ENCODE measurements at regions not wholly inside any gene's neighbourhood (a gene's known extent, or its start where the extent isn't known, plus 50 kb on each side); places are given as distances from the start of the nearest gene placed in this dataset.

DNA sequence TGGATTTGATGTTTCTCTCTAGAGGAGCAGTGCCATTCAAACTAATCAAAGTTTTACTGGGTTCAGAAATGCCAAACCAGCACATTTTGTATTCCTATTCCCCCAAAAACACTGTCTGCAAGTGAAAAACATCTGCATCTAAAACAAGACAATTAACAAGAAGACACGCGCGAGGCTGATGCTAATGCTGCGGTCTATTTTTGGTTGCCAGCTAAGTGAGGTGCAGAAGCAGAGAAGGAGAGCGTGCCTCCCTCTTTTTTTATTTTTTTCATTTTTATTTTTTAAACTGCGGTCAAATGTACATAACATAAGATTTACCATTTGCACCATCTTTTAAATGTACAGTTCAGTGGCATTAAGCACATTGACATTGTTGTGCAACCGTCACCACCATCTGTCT is 641.1 kb downstream of the DHX35 start:
- Mint-ChIP-seq H3K27ac (no peak overlapping the region), H3K9me3 (no peaks in the 10 kb centered on the region), H3K4me1 (peaks cover 13% of the 10 kb centered on the region), H3K27me3 (ENCODE audit: low read depth) (peaks cover 4% of the 10 kb centered on the region), H3K36me3 (no peaks in the 10 kb centered on the region), H3K4me3 (no peak overlapping the region)
- ChIA-PET POLR2A (no interaction called here), CTCF (interaction anchor here (1.1 kb wide), 1 partner anchor 65 kb away, joined by 3 read pairs; no protein-coding TSS in a partner anchor)
- DNase-seq (ENCODE audit: low spot score), result no peak
- TF ChIP-seq ZNF423 (CRISPR knock-in tag; IDR thresholded peaks at IDR 0.05) (no peak), GABPB1 (CRISPR knock-in tag; IDR thresholded peaks at IDR 0.05) (no peak), RORB (CRISPR knock-in tag; IDR thresholded peaks at IDR 0.05) (no peak), NFE2L1 (CRISPR knock-in tag; IDR thresholded peaks at IDR 0.05) (no peak), MYBL2 (CRISPR knock-in tag; IDR thresholded peaks at IDR 0.05) (no peak), IRF2 (CRISPR knock-in tag; IDR thresholded peaks at IDR 0.05; ENCODE audit: borderline replicate concordance, low read depth) (no peak), FOXP4 (CRISPR knock-in tag; IDR thresholded peaks at IDR 0.05) (no peak), MLX (CRISPR knock-in tag; IDR thresholded peaks at IDR 0.05) (no peak), ZNF416 (CRISPR knock-in tag; IDR thresholded peaks at IDR 0.05) (no peak), HMGA2 (CRISPR knock-in tag; IDR thresholded peaks at IDR 0.05) (no peak), FOXP1 (CRISPR knock-in tag; IDR thresholded peaks at IDR 0.05; ENCODE audit: borderline replicate concordance) (no peak), ZSCAN18 (CRISPR knock-in tag; IDR thresholded peaks at IDR 0.05) (no peak), SOX15 (CRISPR knock-in tag; IDR thresholded peaks at IDR 0.05) (no peak), RELA (CRISPR knock-in tag; IDR thresholded peaks at IDR 0.05; ENCODE audit: borderline replicate concordance) (no peak), ZNF121 (CRISPR knock-in tag; IDR thresholded peaks at IDR 0.05) (no peak), SP1 (CRISPR knock-in tag; conservative IDR thresholded peaks at IDR 0.05) (no peak), FOXJ3 (CRISPR knock-in tag; IDR thresholded peaks at IDR 0.05; ENCODE audit: borderline replicate concordance) (no peak), IRF1 (CRISPR knock-in tag; IDR thresholded peaks at IDR 0.05) (no peak)
- TF ChIP-seq, protein P1, sequence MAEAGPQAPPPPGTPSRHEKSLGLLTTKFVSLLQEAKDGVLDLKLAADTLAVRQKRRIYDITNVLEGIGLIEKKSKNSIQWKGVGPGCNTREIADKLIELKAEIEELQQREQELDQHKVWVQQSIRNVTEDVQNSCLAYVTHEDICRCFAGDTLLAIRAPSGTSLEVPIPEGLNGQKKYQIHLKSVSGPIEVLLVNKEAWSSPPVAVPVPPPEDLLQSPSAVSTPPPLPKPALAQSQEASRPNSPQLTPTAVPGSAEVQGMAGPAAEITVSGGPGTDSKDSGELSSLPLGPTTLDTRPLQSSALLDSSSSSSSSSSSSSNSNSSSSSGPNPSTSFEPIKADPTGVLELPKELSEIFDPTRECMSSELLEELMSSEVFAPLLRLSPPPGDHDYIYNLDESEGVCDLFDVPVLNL (CRISPR knock-in tag; IDR thresholded peaks at IDR 0.05; ENCODE audit: borderline replicate concordance, low read depth), result no peak
- no peak for ATAC-seq

DNA sequence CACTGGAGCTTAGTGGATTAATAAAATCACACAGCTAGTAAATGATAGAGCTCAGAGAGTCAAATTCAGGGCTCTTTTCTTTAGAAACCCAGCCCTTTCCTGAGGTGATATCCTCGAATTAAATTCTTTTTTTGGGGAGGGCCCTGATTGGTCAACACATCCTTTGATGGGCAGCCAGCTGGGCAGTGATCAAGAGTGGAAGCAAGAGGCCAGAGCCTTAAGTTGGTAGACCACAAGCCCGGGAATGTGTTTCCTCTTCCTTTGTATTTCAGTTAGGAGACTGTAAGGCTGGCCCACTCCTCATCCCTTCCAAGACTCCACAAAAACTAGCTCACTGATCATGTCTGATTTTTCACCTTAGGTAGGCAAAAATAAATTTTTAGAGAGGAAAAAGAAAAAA is 640.5 kb downstream of the DHX35 start:
- POLR2A ChIA-PET, result no interaction called here
- TF ChIP-seq CREB1 (CRISPR knock-in tag; IDR thresholded peaks at IDR 0.05), result no peak
- no peak for TF ChIP-seq FOXK1 (CRISPR knock-in tag; IDR thresholded peaks at IDR 0.05)
- TF ChIP-seq MAX (CRISPR knock-in tag; IDR thresholded peaks at IDR 0.05), result no peak
- TF ChIP-seq RORB (CRISPR knock-in tag; IDR thresholded peaks at IDR 0.05), result no peak
- TF ChIP-seq, protein P2, sequence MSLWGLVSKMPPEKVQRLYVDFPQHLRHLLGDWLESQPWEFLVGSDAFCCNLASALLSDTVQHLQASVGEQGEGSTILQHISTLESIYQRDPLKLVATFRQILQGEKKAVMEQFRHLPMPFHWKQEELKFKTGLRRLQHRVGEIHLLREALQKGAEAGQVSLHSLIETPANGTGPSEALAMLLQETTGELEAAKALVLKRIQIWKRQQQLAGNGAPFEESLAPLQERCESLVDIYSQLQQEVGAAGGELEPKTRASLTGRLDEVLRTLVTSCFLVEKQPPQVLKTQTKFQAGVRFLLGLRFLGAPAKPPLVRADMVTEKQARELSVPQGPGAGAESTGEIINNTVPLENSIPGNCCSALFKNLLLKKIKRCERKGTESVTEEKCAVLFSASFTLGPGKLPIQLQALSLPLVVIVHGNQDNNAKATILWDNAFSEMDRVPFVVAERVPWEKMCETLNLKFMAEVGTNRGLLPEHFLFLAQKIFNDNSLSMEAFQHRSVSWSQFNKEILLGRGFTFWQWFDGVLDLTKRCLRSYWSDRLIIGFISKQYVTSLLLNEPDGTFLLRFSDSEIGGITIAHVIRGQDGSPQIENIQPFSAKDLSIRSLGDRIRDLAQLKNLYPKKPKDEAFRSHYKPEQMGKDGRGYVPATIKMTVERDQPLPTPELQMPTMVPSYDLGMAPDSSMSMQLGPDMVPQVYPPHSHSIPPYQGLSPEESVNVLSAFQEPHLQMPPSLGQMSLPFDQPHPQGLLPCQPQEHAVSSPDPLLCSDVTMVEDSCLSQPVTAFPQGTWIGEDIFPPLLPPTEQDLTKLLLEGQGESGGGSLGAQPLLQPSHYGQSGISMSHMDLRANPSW (CRISPR knock-in tag; conservative IDR thresholded peaks at IDR 0.05; ENCODE audit: low read depth), result no peak
- TF ChIP-seq ESRRA (CRISPR knock-in tag; IDR thresholded peaks at IDR 0.05; ENCODE audit: borderline replicate concordance), result no peak
- TF ChIP-seq, protein P3, sequence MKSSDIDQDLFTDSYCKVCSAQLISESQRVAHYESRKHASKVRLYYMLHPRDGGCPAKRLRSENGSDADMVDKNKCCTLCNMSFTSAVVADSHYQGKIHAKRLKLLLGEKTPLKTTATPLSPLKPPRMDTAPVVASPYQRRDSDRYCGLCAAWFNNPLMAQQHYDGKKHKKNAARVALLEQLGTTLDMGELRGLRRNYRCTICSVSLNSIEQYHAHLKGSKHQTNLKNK (CRISPR knock-in tag; IDR thresholded peaks at IDR 0.05), result no peak
- TF ChIP-seq TCF7 (CRISPR knock-in tag; IDR thresholded peaks at IDR 0.05; ENCODE audit: low read depth), result no peak
- CTCF ChIA-PET, result interaction anchor here (1.1 kb wide), 1 partner anchor 64 kb away, joined by 3 read pairs; no protein-coding TSS in a partner anchor
- DNase-seq (ENCODE audit: low spot score), result no peak
- H3K4me1 Mint-ChIP-seq, result peaks cover 13% of the 10 kb centered on the region
- H3K27ac Mint-ChIP-seq, result no peak overlapping the region
- H3K9me3 Mint-ChIP-seq, result no peaks in the 10 kb centered on the region
- peak; percentile 43 for ATAC-seq
- no peak overlapping the region for H3K4me3 Mint-ChIP-seq
- peaks cover 4% of the 10 kb centered on the region for H3K27me3 Mint-ChIP-seq (ENCODE audit: low read depth)
- no peaks in the 10 kb centered on the region for H3K36me3 Mint-ChIP-seq

Data from WTC11 (cell line).